NCI-H2029 treated with DMSO at 0.1 percent for 48 hours (cell line): ENCODE measurements at regions not wholly inside any gene's neighbourhood (a gene's known extent, or its start where the extent isn't known, plus 50 kb on each side); places are given as distances from the start of the nearest gene placed in this dataset.
"Not testable (repeated sequence)": the region's sequence is repeated elsewhere in the genome, so short reads cannot be mapped to it uniquely, and the experiment has no call there.

Experiments
- DNase-seq: peaks from one replicate; lab custom pipeline; 2025; lab: John Stamatoyannopoulos, UW

DNA sequence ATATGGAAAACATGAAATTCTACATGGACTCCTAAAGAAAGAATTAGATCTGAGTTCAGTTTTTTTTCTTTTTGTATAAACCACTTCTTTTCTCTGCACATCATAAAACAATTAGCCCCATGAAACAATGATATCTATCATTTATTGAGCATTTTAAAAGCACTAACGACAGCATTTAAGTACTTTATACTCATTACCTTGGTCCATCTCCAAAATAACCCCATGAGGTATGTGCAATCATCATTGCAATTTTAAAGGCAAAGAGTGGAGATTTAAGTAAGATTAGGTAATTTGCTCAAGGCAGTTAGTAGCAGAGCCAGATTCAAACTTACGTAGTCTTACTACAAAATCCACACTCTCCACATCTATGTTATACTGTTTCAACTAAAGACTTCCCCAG, 177.7 kb upstream of the RAG2 start:
- no peak for DNase-seq

DNA sequence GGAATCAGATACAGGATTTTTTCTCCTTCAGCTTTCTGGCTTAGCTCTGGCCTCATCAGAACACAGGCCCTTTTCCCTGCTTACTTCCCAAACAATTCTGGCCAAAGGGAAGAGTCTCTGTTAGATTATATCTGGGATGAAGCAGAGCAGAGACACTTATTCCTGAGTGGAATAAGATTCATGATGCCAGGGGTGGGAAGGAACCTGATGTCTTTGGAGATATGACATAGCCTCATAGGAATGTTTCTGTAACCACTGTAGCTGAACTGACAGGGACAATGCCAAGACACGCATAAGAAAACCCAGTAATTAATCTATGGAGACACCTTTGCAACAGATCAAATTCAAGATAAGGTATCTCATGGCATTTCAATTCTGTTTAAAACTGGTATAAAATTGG, 177.1 kb upstream of the RAG2 start:
- DNase-seq = no peak

GRCh38 chr11:36774603-36775002, 176.6 kb upstream of the RAG2 start:
- no peak for DNase-seq

DNA sequence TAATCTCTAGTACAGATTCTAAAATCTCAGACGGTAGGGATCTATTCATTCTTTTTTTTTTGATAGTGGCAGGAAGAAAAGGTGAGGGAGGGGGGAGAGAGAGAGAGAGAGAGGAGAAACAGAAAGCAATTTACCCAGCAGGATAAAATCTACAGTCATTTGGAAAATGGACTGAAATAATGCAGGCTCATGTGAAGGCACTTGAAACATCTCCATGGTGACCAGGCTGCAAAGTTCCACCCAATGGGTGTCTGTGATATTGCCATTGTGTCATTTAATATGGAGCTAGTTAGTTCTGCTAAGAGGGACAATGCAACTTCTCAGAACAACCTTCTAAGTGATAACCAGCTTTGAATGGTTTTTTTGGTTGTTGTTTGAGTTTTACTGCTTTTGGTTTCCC, 165.2 kb upstream of the RAG2 start:
- DNase-seq = no peak

- DNase-seq = no peak
These were observed 159.0 kb upstream of the RAG2 start for GRCh38 chr11:36757075-36757474.

GRCh38 chr11:36753960-36754359, 155.9 kb upstream of the RAG2 start:
- DNase-seq = no peak

DNA sequence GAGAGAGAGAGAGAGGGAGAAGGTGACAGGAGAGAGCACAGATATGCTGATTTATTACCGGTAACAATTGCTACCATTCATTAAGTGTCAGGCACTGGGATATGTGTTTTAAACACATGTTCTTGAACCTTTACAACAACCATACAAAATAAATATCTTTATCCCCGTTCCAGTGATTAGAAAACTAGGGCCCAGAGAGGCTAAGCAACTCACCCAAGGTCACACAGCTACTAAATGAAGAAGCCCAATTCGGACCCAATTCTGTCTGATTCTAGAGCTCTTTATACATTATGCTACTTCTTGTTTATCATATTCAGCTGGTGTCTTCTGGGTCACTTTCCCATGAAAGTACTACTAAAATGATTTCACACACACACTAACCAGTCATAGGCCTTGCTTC, 154.0 kb upstream of the RAG2 start:
- no peak for DNase-seq

- DNase-seq = no peak
These were observed 153.3 kb upstream of the RAG2 start for GRCh38 chr11:36751335-36751781.

DNA sequence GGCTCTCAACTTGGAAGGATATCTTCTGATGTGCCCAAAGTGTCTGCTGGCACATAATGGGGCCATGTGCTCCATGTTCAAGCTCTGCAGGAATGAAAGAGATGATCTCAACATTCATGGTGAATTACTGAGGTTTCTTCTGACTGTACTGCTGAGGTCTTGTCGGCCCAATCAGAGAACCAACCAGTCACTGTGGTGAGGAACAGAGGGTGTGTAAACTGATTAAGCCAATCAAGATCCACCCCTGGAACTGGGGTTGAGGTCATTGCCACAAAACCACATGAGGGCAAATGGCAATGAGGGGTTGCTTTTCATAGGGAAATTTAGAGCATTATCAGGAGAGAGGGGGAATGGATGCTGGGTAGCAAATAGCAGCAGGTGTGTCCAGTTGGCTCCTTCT, 152.3 kb upstream of the RAG2 start:
- no peak for DNase-seq

DNA sequence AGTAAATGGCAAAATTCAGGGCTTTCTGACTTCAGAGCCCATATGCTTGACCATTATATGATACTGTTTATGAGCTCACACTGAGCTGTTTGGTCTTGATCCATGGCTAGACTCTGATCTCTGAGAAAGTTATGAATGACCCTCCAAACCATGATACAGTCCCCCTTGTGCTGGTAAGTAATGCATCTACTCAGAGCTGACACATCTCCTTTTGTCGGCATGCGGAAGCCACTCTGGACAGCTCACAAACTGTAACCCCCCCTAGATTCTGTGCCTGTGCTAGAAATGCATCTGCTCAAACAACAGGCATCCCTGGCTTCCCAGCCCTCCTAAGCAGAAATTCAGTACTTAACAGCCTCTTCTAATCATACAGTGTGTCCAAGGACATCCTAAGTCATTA, 150.8 kb upstream of the RAG2 start:
- no peak for DNase-seq

- DNase-seq = peak; percentile 76
These were observed 149.1 kb upstream of the RAG2 start for GRCh38 chr11:36746886-36747710.

- no peak for DNase-seq
These were observed 146.5 kb upstream of the RAG2 start for GRCh38 chr11:36744375-36745168.

DNA sequence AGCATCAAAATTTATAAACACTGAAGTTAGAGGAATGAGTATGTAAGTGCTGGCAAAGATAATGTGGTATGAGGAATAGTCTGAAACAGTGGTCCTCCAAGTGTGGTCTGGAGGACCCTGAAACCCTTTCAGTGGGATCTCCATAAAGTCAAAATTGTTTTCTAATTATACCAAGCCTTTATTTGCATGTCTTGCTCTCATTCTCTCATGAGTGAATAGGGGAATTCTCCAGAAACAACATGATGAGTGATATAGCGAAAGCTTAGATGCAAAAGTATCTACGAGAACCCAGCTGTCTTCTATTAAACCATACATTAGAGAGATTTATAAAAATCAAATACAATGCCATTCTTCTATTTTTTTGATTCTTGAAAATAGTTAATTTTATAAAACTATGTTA, 145.0 kb upstream of the RAG2 start:
- no peak for DNase-seq

DNA sequence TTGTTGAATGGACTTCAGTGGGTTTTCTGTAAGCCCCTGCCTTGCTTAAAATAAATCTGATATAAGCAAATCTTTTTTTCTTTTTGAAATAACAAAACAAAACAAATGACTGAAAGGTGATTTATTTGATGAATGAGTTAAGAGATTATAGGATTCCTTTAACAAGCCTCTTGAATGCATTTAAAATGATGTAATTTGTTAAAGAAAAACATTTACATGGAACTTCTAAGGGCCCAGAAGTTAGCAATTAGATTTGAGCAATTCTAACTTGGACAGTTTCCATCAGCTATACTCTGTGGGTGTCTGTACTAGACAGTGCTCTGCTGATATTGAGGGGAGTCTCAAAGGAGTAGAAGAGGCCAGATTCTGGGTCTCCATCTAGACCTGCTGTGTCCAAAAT, 143.5 kb upstream of the RAG2 start:
- DNase-seq = no peak

- DNase-seq = no peak
These were observed 140.3 kb upstream of the RAG2 start for GRCh38 chr11:36738292-36738861.

- DNase-seq = no peak
These were observed 138.1 kb upstream of the RAG2 start for GRCh38 chr11:36736103-36736502.

DNA sequence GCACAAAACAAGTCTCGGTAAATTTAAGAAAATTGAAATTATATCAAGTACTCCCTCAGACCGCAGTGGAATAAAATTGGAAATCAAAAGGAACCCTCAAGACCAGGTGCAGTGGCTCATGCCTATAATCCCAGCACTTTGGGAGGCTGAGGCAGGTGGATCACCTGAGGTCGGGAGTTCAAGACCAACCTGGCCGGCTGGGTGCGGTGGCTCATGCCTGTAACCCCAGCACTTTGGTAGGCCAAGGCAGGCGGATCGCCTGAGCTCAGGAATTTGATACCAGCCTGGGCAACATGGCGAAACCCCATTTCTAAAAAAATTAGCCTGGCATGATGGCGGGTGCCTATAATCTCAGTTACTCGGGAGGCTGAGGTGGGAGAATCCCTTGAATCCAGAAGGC, 135.7 kb upstream of the RAG2 start:
- not testable (repeated sequence) for DNase-seq

GRCh38 chr11:36730761-36731160, 132.7 kb upstream of the RAG2 start:
- DNase-seq = no peak

DNA sequence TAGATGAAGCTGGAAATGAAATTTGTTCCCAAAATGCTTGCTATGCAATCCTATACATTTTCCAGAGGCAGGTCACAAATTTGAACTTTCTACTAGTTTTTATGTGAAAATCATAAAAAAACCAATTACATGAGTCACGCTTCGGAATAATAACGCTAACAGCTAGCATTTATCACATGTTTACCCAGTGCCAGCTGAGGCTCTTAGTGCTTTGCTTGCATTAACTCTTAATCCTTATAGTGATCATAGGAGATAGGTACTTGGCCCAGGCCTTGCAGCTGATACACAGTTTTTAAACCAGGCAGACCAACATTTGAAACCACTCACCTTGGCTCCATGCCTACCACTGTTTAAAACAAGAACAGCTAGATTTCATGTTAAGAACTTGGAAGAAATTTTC, 131.8 kb upstream of the RAG2 start:
- no peak for DNase-seq

- DNase-seq = no peak
These were observed 128.4 kb upstream of the RAG2 start for GRCh38 chr11:36726420-36726819.

DNA sequence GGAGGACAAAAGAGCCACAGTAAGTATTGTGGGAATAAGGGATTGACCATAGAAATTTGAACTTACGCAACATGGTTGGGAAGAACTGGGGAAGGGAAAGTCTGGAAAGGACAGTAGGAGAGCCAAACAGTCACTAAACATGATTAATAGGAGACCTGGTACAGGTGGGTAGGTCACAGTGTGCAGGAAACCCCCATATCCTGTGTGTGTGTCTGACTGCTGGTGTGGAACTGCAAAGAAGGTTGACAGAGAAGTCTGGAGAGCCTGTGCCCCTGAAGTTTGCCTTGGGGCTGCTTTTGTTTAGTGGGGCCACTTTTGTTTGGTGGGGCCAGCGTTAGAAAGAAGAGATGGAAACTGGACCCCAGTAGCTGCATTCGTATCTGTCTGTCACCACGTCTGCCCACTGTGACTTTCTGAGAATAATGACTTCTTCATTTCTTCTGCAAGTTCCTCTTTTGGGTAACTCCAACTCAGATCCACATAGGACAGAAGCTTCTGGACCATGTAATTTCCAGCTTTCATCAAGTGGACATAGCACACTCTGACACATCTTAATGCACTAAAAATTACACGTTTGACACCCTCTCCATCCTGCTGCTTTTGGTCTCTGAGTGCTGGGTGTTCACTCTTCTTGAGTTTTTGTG, 126.8 kb upstream of the RAG2 start:
- no peak for DNase-seq

- DNase-seq = no peak
These were observed 124.4 kb upstream of the RAG2 start for GRCh38 chr11:36722421-36722820.
